ENCODE measurements at regions not wholly inside any gene's neighbourhood (a gene's known extent, or its start where the extent isn't known, plus 50 kb on each side); places are given as distances from the start of the nearest gene placed in this dataset.

GRCh38 chr3:5663601-5664000 lies 476.1 kb downstream of the EDEM1 start:
- Mint-ChIP-seq H3K4me3 (no peak overlapping the region), H3K27ac (no peak overlapping the region), H3K9me3 (peaks cover 12% of the 10 kb centered on the region), H3K4me1 (ENCODE audit: unreplicated experiment) (no peaks in the 10 kb centered on the region), H3K27me3 (no peaks in the 10 kb centered on the region), H3K36me3 (no peaks in the 10 kb centered on the region)
- TF ChIP-seq, protein P1, sequence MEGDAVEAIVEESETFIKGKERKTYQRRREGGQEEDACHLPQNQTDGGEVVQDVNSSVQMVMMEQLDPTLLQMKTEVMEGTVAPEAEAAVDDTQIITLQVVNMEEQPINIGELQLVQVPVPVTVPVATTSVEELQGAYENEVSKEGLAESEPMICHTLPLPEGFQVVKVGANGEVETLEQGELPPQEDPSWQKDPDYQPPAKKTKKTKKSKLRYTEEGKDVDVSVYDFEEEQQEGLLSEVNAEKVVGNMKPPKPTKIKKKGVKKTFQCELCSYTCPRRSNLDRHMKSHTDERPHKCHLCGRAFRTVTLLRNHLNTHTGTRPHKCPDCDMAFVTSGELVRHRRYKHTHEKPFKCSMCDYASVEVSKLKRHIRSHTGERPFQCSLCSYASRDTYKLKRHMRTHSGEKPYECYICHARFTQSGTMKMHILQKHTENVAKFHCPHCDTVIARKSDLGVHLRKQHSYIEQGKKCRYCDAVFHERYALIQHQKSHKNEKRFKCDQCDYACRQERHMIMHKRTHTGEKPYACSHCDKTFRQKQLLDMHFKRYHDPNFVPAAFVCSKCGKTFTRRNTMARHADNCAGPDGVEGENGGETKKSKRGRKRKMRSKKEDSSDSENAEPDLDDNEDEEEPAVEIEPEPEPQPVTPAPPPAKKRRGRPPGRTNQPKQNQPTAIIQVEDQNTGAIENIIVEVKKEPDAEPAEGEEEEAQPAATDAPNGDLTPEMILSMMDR (conservative IDR thresholded peaks at IDR 0.05): no peak
- DNase-seq (ENCODE audit: extremely low spot score, unreplicated experiment): no peak

- TF ChIP-seq, protein P1 (conservative IDR thresholded peaks at IDR 0.05): no peak
- H3K9me3 Mint-ChIP-seq: peaks cover 7% of the 10 kb centered on the region
- H3K27ac Mint-ChIP-seq: no peak overlapping the region
- H3K4me1 Mint-ChIP-seq (ENCODE audit: unreplicated experiment): no peaks in the 10 kb centered on the region
- no peaks in the 10 kb centered on the region for H3K27me3 Mint-ChIP-seq
- no peaks in the 10 kb centered on the region for H3K36me3 Mint-ChIP-seq
- DNase-seq (ENCODE audit: extremely low spot score, unreplicated experiment): no peak
- no peak overlapping the region for H3K4me3 Mint-ChIP-seq
These were observed 478.9 kb downstream of the EDEM1 start for GRCh38 chr3:5666455-5666854.

DNA sequence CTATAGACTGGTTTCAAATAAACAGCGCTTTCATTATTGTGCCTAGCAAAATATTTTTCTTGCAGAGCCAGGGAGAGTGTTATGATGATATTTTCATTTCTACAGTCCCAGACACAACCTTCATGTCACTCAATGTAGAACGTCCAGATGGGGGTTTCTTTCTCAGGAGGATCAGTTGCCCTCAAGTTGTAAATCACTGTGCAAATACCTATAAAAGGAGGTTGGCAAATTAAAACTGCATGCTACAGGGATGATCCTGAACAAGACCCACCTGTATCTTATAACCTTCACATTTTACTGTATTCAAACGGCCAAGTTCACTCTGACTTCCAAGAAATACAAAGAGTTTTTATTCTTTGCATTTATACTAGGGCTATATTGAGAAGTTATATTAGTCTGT lies 486.0 kb downstream of the EDEM1 start:
- no peak for DNase-seq (ENCODE audit: extremely low spot score, unreplicated experiment)
- H3K36me3 Mint-ChIP-seq: no peaks in the 10 kb centered on the region
- H3K9me3 Mint-ChIP-seq: peaks cover 12% of the 10 kb centered on the region
- TF ChIP-seq, protein P1 (conservative IDR thresholded peaks at IDR 0.05): no peak
- H3K27ac Mint-ChIP-seq: no peak overlapping the region
- H3K4me1 Mint-ChIP-seq (ENCODE audit: unreplicated experiment): no peaks in the 10 kb centered on the region
- H3K4me3 Mint-ChIP-seq: no peak overlapping the region
- no peaks in the 10 kb centered on the region for H3K27me3 Mint-ChIP-seq

DNA sequence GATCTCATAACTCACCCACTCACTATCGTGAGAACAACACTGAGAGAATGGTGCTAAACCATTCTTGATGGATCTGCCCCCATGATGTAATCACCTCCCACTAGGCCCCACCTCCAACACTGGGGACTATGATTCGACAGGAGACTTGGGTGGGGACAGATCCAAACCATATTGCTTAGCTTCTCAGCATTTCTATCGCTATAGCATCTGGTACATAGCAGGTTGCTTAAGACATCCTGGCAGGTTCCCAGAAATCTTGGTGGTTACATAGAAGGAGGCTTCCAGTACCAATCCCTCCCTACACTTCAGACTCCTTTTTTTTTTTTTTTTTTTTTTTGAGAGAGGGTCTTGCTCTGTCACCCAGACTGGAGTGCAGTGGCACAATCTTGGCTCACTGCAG lies 487.8 kb downstream of the EDEM1 start:
- Mint-ChIP-seq H3K27ac (no peak overlapping the region), H3K36me3 (no peaks in the 10 kb centered on the region), H3K4me1 (ENCODE audit: unreplicated experiment) (no peaks in the 10 kb centered on the region), H3K9me3 (peaks cover 12% of the 10 kb centered on the region), H3K27me3 (no peaks in the 10 kb centered on the region), H3K4me3 (no peak overlapping the region)
- DNase-seq (ENCODE audit: extremely low spot score, unreplicated experiment): no peak
- TF ChIP-seq, protein P1 (conservative IDR thresholded peaks at IDR 0.05): no peak

DNA sequence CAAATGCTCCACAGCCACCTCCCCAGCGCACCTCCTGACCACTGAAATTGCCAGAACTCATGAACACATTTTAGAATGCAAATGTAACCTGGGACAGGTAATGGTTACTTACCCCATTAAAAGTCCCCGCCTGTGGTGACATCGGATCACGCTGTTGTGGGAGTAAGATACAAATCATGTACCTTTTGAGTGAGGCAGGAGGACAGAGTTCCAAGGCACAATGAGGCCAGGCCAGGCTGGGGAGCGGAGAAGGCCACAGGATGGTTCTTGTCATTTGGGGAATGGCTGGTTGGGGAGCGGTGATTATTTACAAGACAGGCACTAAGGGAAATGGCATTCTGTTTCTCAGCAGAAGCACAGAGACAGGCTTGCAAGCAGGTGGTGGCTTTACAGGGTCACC lies 490.0 kb downstream of the EDEM1 start:
- H3K36me3 Mint-ChIP-seq: no peaks in the 10 kb centered on the region
- no peak overlapping the region for H3K27ac Mint-ChIP-seq
- H3K9me3 Mint-ChIP-seq: peaks cover 12% of the 10 kb centered on the region
- no peaks in the 10 kb centered on the region for H3K27me3 Mint-ChIP-seq
- no peak overlapping the region for H3K4me3 Mint-ChIP-seq
- H3K4me1 Mint-ChIP-seq (ENCODE audit: unreplicated experiment): no peaks in the 10 kb centered on the region
- DNase-seq (ENCODE audit: extremely low spot score, unreplicated experiment): no peak
- TF ChIP-seq, protein P1 (conservative IDR thresholded peaks at IDR 0.05): no peak

GRCh38 chr3:5678248-5678647 lies 490.7 kb downstream of the EDEM1 start:
- Mint-ChIP-seq H3K27me3 (no peaks in the 10 kb centered on the region), H3K36me3 (no peaks in the 10 kb centered on the region), H3K4me3 (no peak overlapping the region), H3K4me1 (ENCODE audit: unreplicated experiment) (no peaks in the 10 kb centered on the region), H3K9me3 (peaks cover 12% of the 10 kb centered on the region), H3K27ac (no peak overlapping the region)
- no peak for DNase-seq (ENCODE audit: extremely low spot score, unreplicated experiment)
- TF ChIP-seq, protein P1 (conservative IDR thresholded peaks at IDR 0.05): no peak
